Esophagus muscularis mucosa (tissue), 4 donors: ENCODE measurements at regions not wholly inside any gene's neighbourhood (a gene's known extent, or its start where the extent isn't known, plus 50 kb on each side); places are given as distances from the start of the nearest gene placed in this dataset.

ENCODE experiments used
- DNase-seq: peaks from one replicate; pipeline ENCODE4 v3.0.0-alpha.2; 2017; ENCODE audit errors: extremely low spot score
- H3K27ac ChIP-seq, 4 donors: fragments of 200-600 bp; sonication (generic); replicated peaks in 1 of 4; 1 replicate in 3 of 4; 2 replicates in 1 of 4; pipeline ENCODE4 v1.5.1; 2016 to 2019; ENCODE audit warnings: mild to moderate bottlenecking in 1 of 4
- H3K27me3 ChIP-seq, 4 donors: fragments of 200-600 bp; sonication (generic); one replicate each; pipeline versions ENCODE4 v1.5.1 to v1.6.0; 2016 to 2019
- H3K36me3 ChIP-seq, 4 donors: fragments of 200-600 bp; sonication (generic); one replicate each; pipeline ENCODE4 v1.5.1; 2016 to 2019
- H3K4me1 ChIP-seq, 4 donors: fragments of 200-600 bp; sonication (generic); one replicate each; pipeline ENCODE4 v1.5.1; 2016 to 2019
- H3K4me3 ChIP-seq, 4 donors: fragments of 200-600 bp; sonication (generic); 1 replicate in 2 of 4; 2 replicates in 2 of 4; pipeline ENCODE4 v1.5.1; 2016 to 2019; ENCODE audit warnings: mild to moderate bottlenecking in 4 of 4, moderate library complexity in 1 of 4
- H3K9me3 ChIP-seq, 4 donors: fragments of 200-600 bp; sonication (generic); 1 replicate in 3 of 4; 2 replicates in 1 of 4; pipeline ENCODE4 v1.5.1; 2016 to 2019
- CTCF ChIP-seq, 3 experiments: fragments of 200-600 bp in 2 of 3; fragments of 450-650 bp in 1 of 3; sonication (generic) in 2 of 3; IDR thresholded peaks; one replicate each; pipeline ENCODE4 v1.5.1; 2017 to 2019; ENCODE audit warnings: antibody characterized with exemption in 3 of 3, mild to moderate bottlenecking in 2 of 3, moderate library complexity in 1 of 3
- EP300 ChIP-seq: sonication (generic); formaldehyde crosslinking; IDR thresholded peaks from one replicate; pipeline ENCODE4 v1.6.1; 2017; ENCODE audit warnings: antibody characterized with exemption
- POLR2A ChIP-seq: fragments of 450-650 bp; IDR thresholded peaks from one replicate; pipeline ENCODE4 v1.6.1; 2017; ENCODE audit warnings: antibody characterized with exemption, moderate library complexity, mild to moderate bottlenecking, low read depth
- POLR2AphosphoS5 ChIP-seq, 2 donors: sonication (generic); formaldehyde crosslinking; IDR thresholded peaks; one replicate each; pipeline ENCODE4 v1.6.1; 2017; ENCODE audit warnings: antibody characterized with exemption in 2 of 2
- WGBS: methylation state at CpG from one replicate; pipeline ENCODE4 v1.1.5; 2018; 5-methylcytosine and 5-hydroxymethylcytosine counted together
- intact Hi-C: fragments of 100-400 bp; cut with DNase I; formaldehyde crosslinking; loops from one replicate; pipeline ENCODE4 v1.15.1; 2023

DNA sequence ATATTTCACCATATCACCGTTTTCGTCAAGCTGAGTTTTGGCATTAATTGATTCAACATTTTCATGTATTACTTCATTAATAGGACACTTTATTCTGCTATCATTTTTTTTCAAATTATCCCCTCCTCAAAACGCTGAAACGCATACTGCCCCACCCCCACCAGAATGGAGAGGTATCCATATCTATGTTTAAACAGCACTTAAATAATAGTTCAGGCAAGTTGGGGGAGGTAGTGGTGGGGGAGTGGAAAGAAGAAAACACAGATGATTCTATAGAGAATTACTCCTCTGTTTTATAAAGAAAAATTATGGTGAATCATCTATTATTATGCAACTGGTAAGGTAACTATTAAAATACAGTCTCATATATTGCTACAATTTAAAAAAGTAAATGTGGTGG lies 314.4 kb upstream of the ZEB2 start:
- WGBS: 76% methylated on average over 4 of the region's 4 CpGs
- Histone ChIP-seq H3K27me3 (no peaks in the 10 kb centered on the region), H3K36me3 (no peaks in the 10 kb centered on the region), H3K9me3 (no peaks in the 10 kb centered on the region), H3K27ac (no peak overlapping the region), H3K4me1 (peaks cover 4 to 27% (median 21%) of the 10 kb centered on the region in 4 donors), H3K4me3 (no peak overlapping the region)
- intact Hi-C loops: no loop called here
- TF ChIP-seq CTCF (IDR thresholded peaks at IDR 0.05): no peak
- no peak for TF ChIP-seq POLR2A
- TF ChIP-seq EP300: no peak
- TF ChIP-seq POLR2AphosphoS5 (IDR thresholded peaks at IDR 0.05): no peak
- no peak for DNase-seq

DNA sequence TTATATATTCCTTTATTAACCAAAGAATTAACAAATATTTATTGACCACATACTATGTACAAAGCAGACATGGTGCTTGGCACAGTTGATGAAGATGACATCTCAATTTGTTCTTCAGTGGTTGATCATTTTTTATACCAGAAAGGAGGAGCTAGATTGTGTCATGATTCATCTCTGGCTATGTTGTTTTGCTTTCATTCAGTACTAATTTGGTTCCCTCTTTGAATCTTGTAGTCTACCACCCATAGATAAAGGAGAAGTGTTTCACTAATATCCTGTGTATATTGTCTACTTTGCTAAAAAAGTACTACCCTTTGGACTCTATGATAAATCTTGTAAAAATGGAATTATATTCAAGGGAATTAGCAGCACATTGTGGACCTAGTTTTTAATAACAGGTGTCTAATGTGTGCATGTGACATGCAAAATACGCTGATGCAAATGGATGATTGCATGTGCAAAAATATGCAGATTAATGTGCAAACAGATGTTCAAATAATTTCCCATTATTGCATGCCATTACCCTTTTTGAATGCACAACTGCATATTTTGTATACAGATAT lies 313.2 kb upstream of the ZEB2 start:
- Histone ChIP-seq H3K36me3 (no peaks in the 10 kb centered on the region), H3K9me3 (no peaks in the 10 kb centered on the region), H3K27ac (no peak overlapping the region), H3K4me1 (peaks cover 4 to 27% (median 21%) of the 10 kb centered on the region in 4 donors), H3K27me3 (no peaks in the 10 kb centered on the region), H3K4me3 (no peak overlapping the region)
- intact Hi-C loops: no loop called here
- TF ChIP-seq POLR2AphosphoS5 (IDR thresholded peaks at IDR 0.05) (no peak), POLR2A (no peak), EP300 (no peak), CTCF (IDR thresholded peaks at IDR 0.05) (no peak)
- no peak for DNase-seq
- 95% methylated on average over 1 of the region's 1 CpG for WGBS

- Histone ChIP-seq H3K36me3 (no peaks in the 10 kb centered on the region), H3K4me1 (peaks cover 4 to 27% (median 21%) of the 10 kb centered on the region in 4 donors), H3K4me3 (no peak overlapping the region), H3K27ac (no peak overlapping the region), H3K9me3 (no peaks in the 10 kb centered on the region), H3K27me3 (no peaks in the 10 kb centered on the region)
- no peak for DNase-seq
- intact Hi-C loops: no loop called here
- TF ChIP-seq CTCF (IDR thresholded peaks at IDR 0.05) (no peak), POLR2A (no peak), POLR2AphosphoS5 (IDR thresholded peaks at IDR 0.05) (no peak), EP300 (no peak)
- 86% methylated on average over 3 of the region's 3 CpGs for WGBS
Measured at GRCh38 chr2:144832048-144832447, 312.1 kb upstream of the ZEB2 start.

DNA sequence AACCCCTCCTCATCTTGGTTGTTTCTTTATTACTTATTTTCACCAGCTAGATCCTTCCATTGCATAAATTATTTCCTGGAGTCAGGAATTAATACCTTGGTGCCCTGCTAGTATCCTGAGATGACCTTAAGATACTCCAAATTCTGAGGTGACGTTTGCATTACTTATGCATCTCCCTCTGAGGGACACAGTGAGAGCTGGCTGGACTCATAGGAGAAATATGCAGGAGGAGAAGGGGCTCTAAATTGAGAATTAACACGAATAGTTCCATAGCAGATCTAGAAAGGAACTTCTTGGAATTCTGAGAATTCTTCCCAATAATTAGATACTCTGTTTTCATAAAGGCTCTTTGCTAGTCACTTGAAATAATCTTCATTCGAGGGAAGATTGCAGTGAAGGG lies 310.6 kb upstream of the ZEB2 start:
- intact Hi-C loops: no loop called here
- Histone ChIP-seq H3K27me3 (no peaks in the 10 kb centered on the region), H3K27ac (no peak overlapping the region), H3K4me1 (peaks cover 0 to 13% (median 11%) of the 10 kb centered on the region in 4 donors), H3K36me3 (no peaks in the 10 kb centered on the region), H3K4me3 (no peak overlapping the region), H3K9me3 (no peaks in the 10 kb centered on the region)
- TF ChIP-seq EP300: no peak
- no peak for TF ChIP-seq POLR2AphosphoS5 (IDR thresholded peaks at IDR 0.05)
- TF ChIP-seq POLR2A: no peak
- no peak for TF ChIP-seq CTCF (IDR thresholded peaks at IDR 0.05)
- 87% methylated on average over 3 of the region's 3 CpGs for WGBS
- no peak for DNase-seq

DNA sequence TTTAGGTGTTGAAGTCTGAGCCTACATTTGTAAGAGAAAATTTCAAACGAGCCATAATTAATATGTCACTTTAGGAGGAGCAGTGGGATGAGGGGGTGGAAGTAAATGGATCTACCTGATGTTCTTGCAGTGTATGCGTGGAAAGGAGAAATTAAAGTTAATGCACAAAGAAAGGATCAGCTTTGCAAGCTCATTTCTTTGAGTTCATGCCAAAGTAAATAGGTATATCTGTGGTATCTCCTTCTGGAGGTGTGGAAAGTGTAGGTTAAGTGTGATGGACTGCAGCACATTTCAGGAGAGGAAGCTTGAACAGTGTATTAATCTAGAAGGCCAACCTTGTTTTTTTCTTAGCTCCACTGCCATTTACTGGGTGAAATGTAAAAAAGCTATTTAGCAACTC lies 307.5 kb upstream of the ZEB2 start:
- WGBS: 81% methylated on average over 2 of the region's 2 CpGs
- TF ChIP-seq POLR2AphosphoS5 (IDR thresholded peaks at IDR 0.05) (no peak), POLR2A (no peak), EP300 (no peak), CTCF (IDR thresholded peaks at IDR 0.05) (no peak)

More for the DNA sequence above, 307.5 kb upstream of the ZEB2 start:
- Histone ChIP-seq H3K4me1 (no peaks in the 10 kb centered on the region), H3K4me3 (no peak overlapping the region), H3K27me3 (no peaks in the 10 kb centered on the region), H3K9me3 (no peaks in the 10 kb centered on the region), H3K27ac (no peak overlapping the region), H3K36me3 (no peaks in the 10 kb centered on the region)
- no peak for DNase-seq
- intact Hi-C loops: no loop called here
